ENCODE measurements at regions not wholly inside any gene's neighbourhood (a gene's known extent, or its start where the extent isn't known, plus 50 kb on each side); places are given as distances from the start of the nearest gene placed in this dataset.

DNA sequence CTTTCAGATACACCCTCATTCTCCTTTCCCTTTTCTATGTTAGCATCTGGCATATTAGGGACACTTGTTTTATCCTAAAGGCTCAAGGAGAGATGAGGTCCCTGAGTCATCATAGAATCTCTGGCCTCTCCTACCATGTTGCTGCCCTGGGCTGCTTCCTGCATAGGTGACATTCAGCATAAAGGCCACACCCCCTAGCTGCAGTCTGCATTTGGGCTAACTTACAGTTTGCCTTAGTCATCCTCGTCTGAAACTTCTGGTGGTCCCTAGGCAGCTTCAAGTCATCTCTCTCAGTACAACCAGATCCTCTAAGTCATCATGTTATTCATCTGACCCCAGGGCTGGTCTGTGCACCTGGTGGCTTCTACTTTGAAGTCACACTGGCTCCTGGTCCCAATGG lies 982.7 kb upstream of the NR2F2 start (continued):
- no peak for TF ChIP-seq SRF (IDR thresholded peaks at IDR 0.05; ENCODE audit: low read depth, low read length)
- TF ChIP-seq CEBPB (IDR thresholded peaks at IDR 0.05; ENCODE audit: low read depth, low read length), result no peak
- TF ChIP-seq SAP30 (IDR thresholded peaks at IDR 0.05; ENCODE audit: insufficient read depth, insufficient replicate concordance, low read length), result no peak
- TF ChIP-seq ASH2L (IDR thresholded peaks at IDR 0.05; ENCODE audit: low read length), result no peak
- no peak for TF ChIP-seq CHD1 (IDR thresholded peaks at IDR 0.05; ENCODE audit: low read depth, low read length)

Data from H1 (cell line).